GM18868 (cell line): ENCODE measurements at regions not wholly inside any gene's neighbourhood (a gene's known extent, or its start where the extent isn't known, plus 50 kb on each side); places are given as distances from the start of the nearest gene placed in this dataset.

ENCODE experiments used
- ATAC-seq: cut with Tn5 transposase; IDR thresholded peaks from one replicate; pipeline ENCODE4 v1.9.1; 2021; ENCODE audit warnings: mild to moderate bottlenecking, moderate library complexity; ENCODE audit not compliant: unreplicated experiment

DNA sequence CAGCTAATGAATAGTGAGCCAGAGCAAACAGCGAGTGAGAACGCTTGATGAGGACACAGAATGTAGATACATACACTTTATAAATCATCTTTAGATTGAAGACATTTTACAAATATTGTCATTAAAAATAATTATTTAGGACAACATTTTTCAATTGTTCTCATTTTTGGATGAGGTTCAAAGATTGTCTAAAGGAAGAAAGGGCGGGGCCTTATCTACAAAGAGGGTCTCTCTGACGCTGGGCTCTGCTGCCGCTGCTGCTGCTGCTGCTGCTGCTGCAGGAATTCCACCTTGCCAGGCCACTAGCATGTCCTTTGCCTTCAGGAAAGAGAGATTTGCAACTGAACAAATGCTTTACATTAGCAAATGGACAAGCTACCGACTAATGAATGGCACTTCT, 220.7 kb upstream of the TMEM161B start:
- no peak for ATAC-seq

DNA sequence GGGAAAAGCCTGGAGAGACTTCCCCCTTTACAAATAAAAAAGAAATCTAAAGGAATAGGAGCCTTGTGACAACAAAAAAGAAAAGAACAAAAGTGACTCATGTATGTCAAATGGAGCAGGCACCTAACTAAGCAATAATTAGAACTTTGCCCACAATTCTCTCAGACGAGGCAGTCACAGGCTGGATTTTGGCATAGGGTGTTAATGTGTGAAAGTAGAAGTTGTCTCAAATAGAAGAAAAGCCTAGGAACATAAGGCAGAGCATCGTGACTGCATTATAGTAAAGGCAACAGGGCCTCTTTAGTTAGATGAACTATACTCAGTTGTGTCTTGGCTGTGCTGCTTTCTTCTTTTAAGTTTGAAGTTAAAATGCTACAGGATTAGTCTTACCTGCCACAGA, 219.9 kb upstream of the TMEM161B start:
- ATAC-seq, result no peak

DNA sequence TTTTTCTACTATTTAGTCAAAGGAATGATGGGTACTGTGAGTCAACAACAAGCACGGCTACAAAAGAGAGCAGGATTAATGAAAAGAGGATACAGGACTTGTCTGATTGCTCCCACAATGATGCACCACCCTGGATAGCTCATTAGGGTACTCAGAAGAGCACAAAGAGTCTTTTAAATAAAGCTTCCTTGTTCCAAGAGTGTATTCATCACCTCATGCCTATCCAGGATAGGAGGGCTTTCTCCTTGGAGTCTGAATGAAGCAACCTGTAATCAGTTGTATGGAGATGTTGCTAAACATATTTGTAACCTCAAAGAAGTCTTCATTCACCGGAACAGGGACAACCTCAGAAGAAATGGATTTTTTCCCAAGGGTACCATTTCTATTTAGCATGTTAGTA, 219.5 kb upstream of the TMEM161B start:
- no peak for ATAC-seq

DNA sequence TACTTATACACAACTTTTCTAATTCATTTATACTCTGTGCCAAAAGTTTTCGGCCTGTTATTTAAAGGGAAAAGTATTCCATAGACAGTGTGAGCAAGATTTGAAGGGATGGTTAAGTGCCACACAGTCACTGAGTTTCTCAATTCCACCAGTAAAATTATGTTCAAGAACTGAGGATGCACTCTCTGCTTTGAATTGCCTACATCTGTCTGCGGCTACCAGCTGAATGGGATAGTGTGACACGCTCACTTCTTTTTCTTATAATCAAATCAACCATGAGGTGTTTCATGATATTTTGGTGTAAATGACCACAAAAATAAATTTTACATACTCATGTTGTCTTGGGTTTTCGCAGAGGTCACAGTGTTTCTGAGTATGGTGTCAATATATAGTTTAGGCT, 218.4 kb upstream of the TMEM161B start:
- ATAC-seq, result no peak

DNA sequence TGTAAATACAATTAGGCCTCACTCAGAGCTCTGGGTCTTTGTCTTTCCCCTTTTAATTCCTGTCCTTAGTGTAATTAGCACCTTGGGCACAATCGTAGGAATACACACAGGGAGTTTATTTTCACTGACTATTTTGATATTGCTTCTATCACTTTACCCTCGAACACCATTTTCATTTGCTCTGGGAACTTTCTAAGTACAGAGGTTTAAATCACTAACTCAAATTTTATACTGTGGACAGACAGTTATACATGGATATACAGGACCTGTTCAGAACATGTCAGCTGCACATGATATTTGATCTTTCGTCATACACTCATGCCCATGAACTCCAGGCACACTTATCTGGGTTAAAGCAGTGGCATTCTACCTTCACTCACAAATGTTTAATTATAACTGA, 217.8 kb upstream of the TMEM161B start:
- ATAC-seq, result no peak

DNA sequence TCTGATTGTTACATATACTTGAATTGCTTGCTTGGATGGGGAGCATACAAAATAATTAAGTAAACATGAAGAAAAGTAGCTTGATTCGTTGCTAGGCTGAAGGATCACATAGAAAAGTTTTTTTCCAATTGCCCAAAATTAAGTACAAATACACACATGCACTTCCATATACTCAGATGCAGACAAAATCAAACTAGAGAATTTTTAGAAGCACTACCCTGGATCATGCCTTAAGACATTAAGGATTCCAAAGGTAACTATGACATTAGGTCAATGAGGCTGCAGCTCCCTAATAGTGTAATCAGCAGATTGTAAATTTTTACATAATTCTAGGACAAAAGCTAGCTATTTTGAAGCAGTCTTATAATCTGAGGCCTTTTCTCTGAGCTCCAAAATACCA, 216.9 kb upstream of the TMEM161B start:
- ATAC-seq, result no peak

DNA sequence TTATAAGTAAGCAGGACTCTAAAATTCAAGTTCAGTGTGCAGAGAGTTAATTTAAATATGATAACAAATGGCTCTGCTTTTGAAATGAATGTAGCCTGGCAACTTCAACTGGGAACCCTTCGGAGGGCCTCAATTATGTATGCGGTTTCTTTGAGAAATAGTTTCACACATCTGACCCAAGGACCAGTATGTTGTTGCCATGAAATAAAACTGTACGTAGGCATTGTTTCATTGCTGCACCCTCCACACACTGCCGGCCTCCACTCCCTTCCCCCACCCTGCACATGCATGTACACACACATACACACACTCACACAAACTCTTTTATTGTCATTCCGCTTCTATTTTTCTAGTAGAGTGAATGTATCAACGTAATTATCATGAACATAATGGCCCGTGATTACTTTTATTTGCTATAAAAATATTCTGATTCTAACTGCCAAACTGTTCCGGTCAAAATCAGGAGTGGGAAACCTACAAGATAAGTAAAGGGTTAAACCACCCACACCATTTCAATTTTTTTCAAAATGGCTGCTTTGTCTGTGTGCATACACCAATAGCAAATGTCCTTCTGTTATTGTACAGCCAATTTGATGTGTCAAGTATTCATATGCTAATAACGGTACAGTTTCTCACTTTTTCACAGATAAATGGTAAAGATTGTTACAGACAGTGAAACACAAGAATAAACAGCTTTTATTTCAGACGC, 215.5 kb upstream of the TMEM161B start:
- ATAC-seq, result no peak

- no peak for ATAC-seq
Measured at GRCh38 chr5:88480801-88481499, 212.3 kb upstream of the TMEM161B start.

- no peak for ATAC-seq
Measured at GRCh38 chr5:88480245-88480644, 211.6 kb upstream of the TMEM161B start.

DNA sequence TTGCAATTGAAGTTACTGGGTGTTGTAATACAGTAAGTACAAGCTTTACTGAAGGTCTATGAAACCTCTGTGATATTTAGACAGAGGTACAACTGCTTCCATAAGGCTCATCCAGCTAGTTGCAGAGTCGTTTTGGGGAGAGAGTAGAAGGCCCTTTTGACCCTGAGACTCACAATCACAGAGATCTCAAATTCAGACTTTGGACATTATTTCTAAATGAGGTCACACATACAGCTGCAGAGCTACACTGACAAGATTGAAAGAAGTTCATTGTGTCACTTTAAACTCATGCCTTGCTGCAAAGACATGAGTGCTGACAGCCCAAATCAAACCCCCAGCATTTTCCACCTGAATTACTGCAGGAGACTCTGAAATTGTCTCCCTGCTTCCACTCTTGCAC, 205.9 kb upstream of the TMEM161B start:
- ATAC-seq, result no peak

GRCh38 chr5:88470745-88471144, 202.1 kb upstream of the TMEM161B start:
- ATAC-seq, result no peak

- ATAC-seq, result no peak
Measured at GRCh38 chr5:88459971-88460370, 191.3 kb upstream of the TMEM161B start.

- ATAC-seq, result no peak
Measured at GRCh38 chr5:88452820-88453219, 184.2 kb upstream of the TMEM161B start.

GRCh38 chr5:88450239-88450638, 181.6 kb upstream of the TMEM161B start:
- no peak for ATAC-seq

DNA sequence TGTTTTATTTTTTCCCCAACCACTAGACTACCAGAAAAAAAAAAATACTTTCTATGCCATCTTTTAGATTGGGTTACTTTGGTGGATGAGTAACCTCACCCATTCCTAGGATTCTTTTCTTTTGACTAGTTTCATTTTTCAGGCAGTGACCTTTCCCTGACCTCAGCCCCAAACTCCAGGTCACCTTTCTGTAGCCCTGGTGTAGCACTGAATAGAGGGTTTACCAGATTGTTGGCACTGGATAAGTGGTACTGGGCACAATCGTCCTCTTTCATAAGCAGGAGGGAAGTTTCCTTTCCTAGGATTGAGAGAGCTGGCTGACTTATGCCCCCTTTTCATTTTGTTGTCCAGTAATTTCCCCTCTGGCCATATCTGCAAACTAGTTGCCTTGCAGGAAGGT, 169.4 kb upstream of the TMEM161B start:
- ATAC-seq, result no peak

DNA sequence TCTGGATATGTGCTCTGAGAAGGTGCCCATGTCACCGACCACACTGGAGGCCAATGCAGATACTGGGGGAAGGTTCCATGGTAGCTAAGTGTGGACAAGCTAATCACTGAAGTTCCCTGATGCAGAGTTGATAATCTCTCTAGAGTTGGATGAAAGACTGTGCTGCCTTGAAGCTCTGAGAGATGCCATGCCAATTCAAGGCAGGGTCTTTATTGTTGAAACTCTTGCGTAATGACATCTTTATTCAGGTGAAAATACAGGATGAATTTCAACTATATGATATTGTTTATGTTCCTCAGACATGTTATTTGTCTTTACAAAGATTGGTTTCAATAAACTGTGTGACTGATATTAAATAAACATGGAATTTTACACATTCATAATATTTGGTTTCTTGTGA, 167.6 kb upstream of the TMEM161B start:
- ATAC-seq, result no peak

DNA sequence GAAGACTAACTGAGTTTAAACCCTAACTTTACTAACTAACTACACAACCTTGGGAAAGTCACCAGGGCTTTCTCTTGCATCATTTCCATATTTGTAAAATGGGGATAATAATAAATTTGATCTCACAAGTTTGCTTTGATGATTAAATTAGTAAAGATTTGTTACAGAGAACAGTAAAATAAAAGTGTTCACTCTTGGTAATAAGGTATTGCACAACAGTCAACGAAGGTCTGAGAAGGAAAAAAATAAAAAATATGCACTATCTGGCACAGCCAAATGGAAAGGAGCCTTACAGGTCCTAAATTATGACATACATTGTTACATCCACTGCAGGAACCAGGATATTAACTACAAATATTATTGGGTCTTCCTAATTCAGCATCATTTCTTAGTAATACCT, 160.0 kb upstream of the TMEM161B start:
- ATAC-seq, result no peak

GRCh38 chr5:88426441-88426840, 157.8 kb upstream of the TMEM161B start:
- no peak for ATAC-seq

GRCh38 chr5:88425124-88425523, 156.5 kb upstream of the TMEM161B start:
- no peak for ATAC-seq

DNA sequence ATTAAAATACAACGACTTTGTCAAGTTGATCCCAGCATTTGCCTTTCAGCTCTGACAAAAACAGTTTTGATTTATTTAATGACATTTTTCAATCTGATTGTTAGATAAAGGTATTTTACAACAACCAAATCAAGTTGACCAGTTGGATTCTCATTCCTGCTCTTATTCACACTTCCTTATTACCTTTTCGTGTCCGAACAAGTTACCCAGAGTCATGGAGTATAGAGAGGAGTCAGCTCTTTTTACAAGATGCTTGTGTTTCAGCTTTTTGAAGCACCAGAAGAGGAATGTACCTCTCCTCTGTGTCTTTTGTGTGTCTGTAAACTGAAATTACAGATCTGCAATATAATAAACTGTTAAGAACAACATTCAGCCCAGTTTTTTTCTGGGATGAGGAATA, 151.3 kb upstream of the TMEM161B start:
- ATAC-seq, result no peak

GRCh38 chr5:88407341-88407740, 138.7 kb upstream of the TMEM161B start:
- ATAC-seq, result no peak

DNA sequence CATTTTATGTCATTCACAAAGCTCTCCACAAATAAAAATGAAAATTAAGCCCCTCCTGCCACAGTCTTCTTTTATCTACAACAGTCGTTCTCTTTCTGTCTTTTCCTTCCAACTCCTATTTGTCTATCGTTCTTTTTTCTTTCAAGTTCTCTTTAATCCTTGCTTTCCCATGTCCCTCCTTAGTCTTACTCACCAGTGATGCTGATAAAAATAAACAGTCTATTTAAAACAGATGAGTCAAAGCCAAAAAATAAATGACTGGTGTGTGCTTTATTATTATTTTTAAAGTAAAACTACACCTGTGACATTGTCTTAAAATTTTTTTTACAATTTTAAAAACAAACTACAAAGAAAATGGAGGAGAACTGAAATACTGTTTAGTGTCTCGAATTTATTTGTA, 137.1 kb upstream of the TMEM161B start:
- ATAC-seq, result no peak

- ATAC-seq, result no peak
Measured at GRCh38 chr5:88404405-88404804, 135.8 kb upstream of the TMEM161B start.
